GM19240 (cell line): ENCODE measurements at regions not wholly inside any gene's neighbourhood (a gene's known extent, or its start where the extent isn't known, plus 50 kb on each side); places are given as distances from the start of the nearest gene placed in this dataset.
"Not testable (repeated sequence)": the region's sequence is repeated elsewhere in the genome, so short reads cannot be mapped to it uniquely, and the experiment has no call there.

ENCODE experiments used
- DNase-seq: peaks from one replicate; pipeline ENCODE4 v3.0.0; 2011; ENCODE audit warnings: low spot score; ENCODE audit not compliant: insufficient read length

GRCh38 chr22:27578937-27579617 lies 222.5 kb downstream of the MN1 start:
- DNase-seq: no peak

GRCh38 chr22:27580311-27580897 lies 221.2 kb downstream of the MN1 start:
- no peak for DNase-seq

- no peak for DNase-seq
Observed at GRCh38 chr22:27581236-27581635, 220.3 kb downstream of the MN1 start.

GRCh38 chr22:27581688-27582087 lies 219.9 kb downstream of the MN1 start:
- no peak for DNase-seq

GRCh38 chr22:27583856-27584255 lies 217.7 kb downstream of the MN1 start:
- DNase-seq: no peak

- DNase-seq: no peak
Observed at GRCh38 chr22:27585141-27585540, 216.4 kb downstream of the MN1 start.

- no peak for DNase-seq
Observed at GRCh38 chr22:27588268-27588667, 213.3 kb downstream of the MN1 start.

GRCh38 chr22:27588915-27589314 lies 212.6 kb downstream of the MN1 start:
- no peak for DNase-seq

GRCh38 chr22:27591060-27591459 lies 210.5 kb downstream of the MN1 start:
- no peak for DNase-seq

GRCh38 chr22:27593378-27593777 lies 208.2 kb downstream of the MN1 start:
- no peak for DNase-seq

GRCh38 chr22:27594020-27594419 lies 207.5 kb downstream of the MN1 start:
- no peak for DNase-seq

GRCh38 chr22:27594474-27595134 lies 207.0 kb downstream of the MN1 start:
- DNase-seq: no peak

- no peak for DNase-seq
Observed at GRCh38 chr22:27596133-27596870, 205.3 kb downstream of the MN1 start.

GRCh38 chr22:27597703-27598444 lies 203.7 kb downstream of the MN1 start:
- DNase-seq: no peak

GRCh38 chr22:27598792-27599191 lies 202.8 kb downstream of the MN1 start:
- no peak for DNase-seq

- DNase-seq: no peak
Observed at GRCh38 chr22:27601195-27601594, 200.4 kb downstream of the MN1 start.

GRCh38 chr22:27602390-27602789 lies 199.2 kb downstream of the MN1 start:
- no peak for DNase-seq

GRCh38 chr22:27603111-27603799 lies 198.3 kb downstream of the MN1 start:
- DNase-seq: no peak

GRCh38 chr22:27603800-27604144 lies 197.8 kb downstream of the MN1 start:
- no peak for DNase-seq

- DNase-seq: no peak
Observed at GRCh38 chr22:27605390-27605789, 196.2 kb downstream of the MN1 start.

- DNase-seq: not testable (repeated sequence)
Observed at GRCh38 chr22:27607750-27608149, 193.8 kb downstream of the MN1 start.
